ENCODE measurements at regions not wholly inside any gene's neighbourhood (a gene's known extent, or its start where the extent isn't known, plus 50 kb on each side); places are given as distances from the start of the nearest gene placed in this dataset.
"Not testable (repeated sequence)": the region's sequence is repeated elsewhere in the genome, so short reads cannot be mapped to it uniquely, and the experiment has no call there.

GRCh38 chr11:42890773-42891172 lies 421.0 kb upstream of the API5 start:
- no peak for DNase-seq

- no peak for DNase-seq
Measured at GRCh38 chr11:42901084-42901483, 410.7 kb upstream of the API5 start.

GRCh38 chr11:42906226-42906625 lies 405.6 kb upstream of the API5 start:
- no peak for DNase-seq

- no peak for DNase-seq
Measured at GRCh38 chr11:42913731-42914130, 398.1 kb upstream of the API5 start.

- no peak for DNase-seq
Measured at GRCh38 chr11:42923651-42924050, 388.1 kb upstream of the API5 start.

- DNase-seq: no peak
Measured at GRCh38 chr11:42925916-42926315, 385.9 kb upstream of the API5 start.

- DNase-seq: no peak
Measured at GRCh38 chr11:42947405-42947804, 364.4 kb upstream of the API5 start.

- not testable (repeated sequence) for DNase-seq
Measured at GRCh38 chr11:42949738-42950376, 361.9 kb upstream of the API5 start.

- DNase-seq: no peak
Measured at GRCh38 chr11:42951266-42951665, 360.5 kb upstream of the API5 start.

GRCh38 chr11:42957831-42958230 lies 354.0 kb upstream of the API5 start:
- no peak for DNase-seq

- no peak for DNase-seq
Measured at GRCh38 chr11:42958635-42959034, 353.2 kb upstream of the API5 start.

- no peak for DNase-seq
Measured at GRCh38 chr11:42960521-42961088, 351.2 kb upstream of the API5 start.

GRCh38 chr11:42967653-42968052 lies 344.1 kb upstream of the API5 start:
- no peak for DNase-seq

- no peak for DNase-seq
Measured at GRCh38 chr11:42972741-42973140, 339.1 kb upstream of the API5 start.

GRCh38 chr11:42974510-42975179 lies 337.2 kb upstream of the API5 start:
- no peak for DNase-seq

- DNase-seq: no peak
Measured at GRCh38 chr11:42975180-42975529, 336.6 kb upstream of the API5 start.

- DNase-seq: no peak
Measured at GRCh38 chr11:42976636-42977217, 335.1 kb upstream of the API5 start.

- no peak for DNase-seq
Measured at GRCh38 chr11:42992594-42992993, 319.2 kb upstream of the API5 start.

GRCh38 chr11:42996421-42997307 lies 315.1 kb upstream of the API5 start:
- no peak for DNase-seq

- not testable (repeated sequence) for DNase-seq
Measured at GRCh38 chr11:43004879-43005278, 306.9 kb upstream of the API5 start.

- DNase-seq: no peak
Measured at GRCh38 chr11:43010042-43010441, 301.8 kb upstream of the API5 start.

- peak in 1 of 2 donors; percentile 14 for DNase-seq
Measured at GRCh38 chr11:43012606-43013005, 299.2 kb upstream of the API5 start.

- DNase-seq: peak in 1 of 2 donors; percentile 12
Measured at GRCh38 chr11:43021466-43021865, 290.3 kb upstream of the API5 start.
